ENCODE measurements at regions not wholly inside any gene's neighbourhood (a gene's known extent, or its start where the extent isn't known, plus 50 kb on each side); places are given as distances from the start of the nearest gene placed in this dataset.

DNA sequence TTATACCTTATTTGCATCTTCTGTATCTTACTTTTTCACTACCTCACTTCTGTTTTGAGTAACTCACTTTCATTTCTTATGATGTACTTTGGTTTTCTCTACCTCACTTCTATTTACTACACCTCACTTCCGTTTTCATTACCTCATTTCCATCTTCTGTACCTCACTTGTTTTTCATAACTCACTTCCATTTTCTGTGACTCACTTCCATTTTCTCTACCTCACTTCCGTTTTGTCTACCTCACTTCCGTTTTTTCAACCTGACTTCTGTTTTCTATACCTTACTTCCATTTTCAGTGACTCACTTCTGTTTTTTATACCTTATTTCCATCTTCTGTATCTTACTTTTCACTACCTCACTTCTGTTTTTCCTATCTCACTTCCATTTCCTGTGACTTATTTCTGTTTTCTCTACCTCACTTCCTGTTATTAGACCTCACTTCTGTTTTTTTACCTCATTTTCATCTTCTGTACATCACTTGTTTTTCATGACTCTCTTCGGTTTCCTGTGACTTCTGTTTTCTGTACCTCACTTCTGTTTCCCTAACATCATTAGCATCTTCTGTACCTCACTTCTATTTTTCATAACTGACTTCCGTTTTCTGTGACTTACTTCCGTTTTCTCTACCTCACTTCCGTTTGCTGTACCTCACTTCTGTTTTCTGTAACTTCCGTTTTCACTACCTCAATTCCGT is 493.1 kb upstream of the AKR1E2 start:
- TF ChIP-seq, protein P1, sequence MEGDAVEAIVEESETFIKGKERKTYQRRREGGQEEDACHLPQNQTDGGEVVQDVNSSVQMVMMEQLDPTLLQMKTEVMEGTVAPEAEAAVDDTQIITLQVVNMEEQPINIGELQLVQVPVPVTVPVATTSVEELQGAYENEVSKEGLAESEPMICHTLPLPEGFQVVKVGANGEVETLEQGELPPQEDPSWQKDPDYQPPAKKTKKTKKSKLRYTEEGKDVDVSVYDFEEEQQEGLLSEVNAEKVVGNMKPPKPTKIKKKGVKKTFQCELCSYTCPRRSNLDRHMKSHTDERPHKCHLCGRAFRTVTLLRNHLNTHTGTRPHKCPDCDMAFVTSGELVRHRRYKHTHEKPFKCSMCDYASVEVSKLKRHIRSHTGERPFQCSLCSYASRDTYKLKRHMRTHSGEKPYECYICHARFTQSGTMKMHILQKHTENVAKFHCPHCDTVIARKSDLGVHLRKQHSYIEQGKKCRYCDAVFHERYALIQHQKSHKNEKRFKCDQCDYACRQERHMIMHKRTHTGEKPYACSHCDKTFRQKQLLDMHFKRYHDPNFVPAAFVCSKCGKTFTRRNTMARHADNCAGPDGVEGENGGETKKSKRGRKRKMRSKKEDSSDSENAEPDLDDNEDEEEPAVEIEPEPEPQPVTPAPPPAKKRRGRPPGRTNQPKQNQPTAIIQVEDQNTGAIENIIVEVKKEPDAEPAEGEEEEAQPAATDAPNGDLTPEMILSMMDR (IDR thresholded peaks at IDR 0.05; ENCODE audit: borderline replicate concordance, extremely low read depth, low read length, poor library complexity, severe bottlenecking), result no peak
- TF ChIP-seq EZH2 (IDR thresholded peaks at IDR 0.05; ENCODE audit: borderline replicate concordance, low read depth, low read length, severe bottlenecking), result no peak

Measured in DND-41 (cell line).